GM19468 (cell line): ENCODE measurements at regions not wholly inside any gene's neighbourhood (a gene's known extent, or its start where the extent isn't known, plus 50 kb on each side); places are given as distances from the start of the nearest gene placed in this dataset.
"Not testable (repeated sequence)": the region's sequence is repeated elsewhere in the genome, so short reads cannot be mapped to it uniquely, and the experiment has no call there.

Experiments
- ATAC-seq: cut with Tn5 transposase; IDR thresholded peaks from one replicate; pipeline ENCODE4 v1.9.1; 2021; ENCODE audit warnings: mild to moderate bottlenecking, moderate library complexity, moderate number of reproducible peaks; ENCODE audit not compliant: unreplicated experiment; ENCODE audit errors: extremely low read depth

GRCh38 chr5:52587131-52587530 is 200.6 kb upstream of the ITGA1 start:
- no peak for ATAC-seq

- no peak for ATAC-seq
Measured at GRCh38 chr5:52597625-52598024, 190.1 kb upstream of the ITGA1 start.

- no peak for ATAC-seq
Measured at GRCh38 chr5:52598968-52599367, 188.7 kb upstream of the ITGA1 start.

- no peak for ATAC-seq
Measured at GRCh38 chr5:52603778-52604554, 183.8 kb upstream of the ITGA1 start.

GRCh38 chr5:52605317-52606313 is 182.1 kb upstream of the ITGA1 start:
- no peak for ATAC-seq

GRCh38 chr5:52607227-52607824 is 180.4 kb upstream of the ITGA1 start:
- ATAC-seq = no peak

GRCh38 chr5:52620315-52620714 is 167.4 kb upstream of the ITGA1 start:
- no peak for ATAC-seq

- no peak for ATAC-seq
Measured at GRCh38 chr5:52623291-52623690, 164.4 kb upstream of the ITGA1 start.

- no peak for ATAC-seq
Measured at GRCh38 chr5:52624291-52624690, 163.4 kb upstream of the ITGA1 start.

- no peak for ATAC-seq
Measured at GRCh38 chr5:52626312-52626711, 161.4 kb upstream of the ITGA1 start.

GRCh38 chr5:52627740-52628139 is 160.0 kb upstream of the ITGA1 start:
- ATAC-seq = no peak

GRCh38 chr5:52632281-52632680 is 155.4 kb upstream of the ITGA1 start:
- ATAC-seq = no peak

- not testable (repeated sequence) for ATAC-seq
Measured at GRCh38 chr5:52634171-52634570, 153.5 kb upstream of the ITGA1 start.

- no peak for ATAC-seq
Measured at GRCh38 chr5:52638732-52639131, 149.0 kb upstream of the ITGA1 start.

- no peak for ATAC-seq
Measured at GRCh38 chr5:52648726-52649125, 139.0 kb upstream of the ITGA1 start.

- no peak for ATAC-seq
Measured at GRCh38 chr5:52655163-52655562, 132.6 kb upstream of the ITGA1 start.

- ATAC-seq = no peak
Measured at GRCh38 chr5:52656569-52657246, 131.0 kb upstream of the ITGA1 start.

GRCh38 chr5:52657247-52657645 is 130.5 kb upstream of the ITGA1 start:
- no peak for ATAC-seq

- no peak for ATAC-seq
Measured at GRCh38 chr5:52658246-52658645, 129.5 kb upstream of the ITGA1 start.

- no peak for ATAC-seq
Measured at GRCh38 chr5:52660621-52661020, 127.1 kb upstream of the ITGA1 start.
